SK-N-MC (cell line): ENCODE measurements at regions not wholly inside any gene's neighbourhood (a gene's known extent, or its start where the extent isn't known, plus 50 kb on each side); places are given as distances from the start of the nearest gene placed in this dataset.

Experiments
- EZH2 ChIP-seq: fragments of 200-600 bp; sonication (generic); IDR thresholded peaks from one replicate; pipeline ENCODE4 v1.6.1; 2017; ENCODE audit warnings: antibody characterized with exemption
- POLR2AphosphoS5 ChIP-seq: IDR thresholded peaks from 2 replicates; pipeline ENCODE4 v1.6.1; 2012; ENCODE audit warnings: mild to moderate bottlenecking, low read depth, low read length, borderline replicate concordance

DNA sequence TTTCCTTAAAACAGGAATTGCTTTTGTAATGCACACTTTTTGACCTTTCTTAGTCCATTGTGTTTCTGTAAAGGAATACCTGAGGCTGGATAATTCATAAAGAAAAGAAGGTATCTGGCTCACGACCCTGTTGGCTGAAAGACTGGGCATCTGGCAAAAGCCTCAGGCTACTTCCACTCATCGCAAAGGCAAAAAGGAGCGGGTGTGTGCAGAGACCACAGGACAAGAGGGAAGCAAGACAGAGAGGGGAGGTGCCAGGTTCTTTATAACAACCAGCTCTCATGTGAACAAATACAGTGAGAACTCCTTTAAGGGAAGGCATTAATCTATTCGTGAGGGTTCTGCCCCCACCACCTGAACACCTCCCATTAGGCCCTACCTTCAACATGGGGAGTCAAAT lies 182.1 kb downstream of the C12orf50 start:
- TF ChIP-seq POLR2AphosphoS5: no peak
- TF ChIP-seq EZH2: no peak
